ENCODE measurements at regions not wholly inside any gene's neighbourhood (a gene's known extent, or its start where the extent isn't known, plus 50 kb on each side); places are given as distances from the start of the nearest gene placed in this dataset.

GRCh38 chr2:8309131-8309530, 372.7 kb upstream of the ID2 start:
- Mint-ChIP-seq H3K27me3 (ENCODE audit: insufficient read depth) (no peaks in the 10 kb centered on the region), H3K4me3 (no peak overlapping the region), H3K9me3 (no peaks in the 10 kb centered on the region), H3K27ac (no peak overlapping the region), H3K4me1 (peaks cover 26% of the 10 kb centered on the region), H3K36me3 (ENCODE audit: low read depth) (no peaks in the 10 kb centered on the region)
- peaks cover 6% of the 10 kb centered on the region for H3K4me1 ChIP-seq (ENCODE audit: control insufficient read depth, insufficient read depth, low read length)
- H3K27me3 ChIP-seq (ENCODE audit: control insufficient read depth, insufficient read depth, low read length, poor library complexity, severe bottlenecking) = no peaks in the 10 kb centered on the region
- DNase-seq = peak; percentile 45
- no peak overlapping the region for H3K9ac ChIP-seq (ENCODE audit: extremely low read depth, low read length, poor library complexity, severe bottlenecking)
- TF ChIP-seq CTCF (conservative IDR thresholded peaks at IDR 0.05) = no peak
- H3K4me3 ChIP-seq (ENCODE audit: low read length) = no peak overlapping the region
- no peaks in the 10 kb centered on the region for H3K9me3 ChIP-seq (ENCODE audit: control insufficient read depth, low read length)
- H3K27ac ChIP-seq (ENCODE audit: low read depth, low read length) = no peak overlapping the region
- no peaks in the 10 kb centered on the region for H3K36me3 ChIP-seq (ENCODE audit: control insufficient read depth, insufficient read depth, low read length)
- 83 to 88% methylated on average over 5 to 7 of the region's 7 CpGs for WGBS, 2 experiments (ENCODE audit: insufficient coverage in 1 of 2, insufficient read length in 1 of 2)

GRCh38 chr2:8310557-8311455, 371.1 kb upstream of the ID2 start:
- Histone ChIP-seq H3K9me3 (ENCODE audit: control insufficient read depth, low read length) (no peaks in the 10 kb centered on the region), H3K4me3 (ENCODE audit: low read length) (no peak overlapping the region), H3K9ac (ENCODE audit: extremely low read depth, low read length, poor library complexity, severe bottlenecking) (no peak overlapping the region), H3K27me3 (ENCODE audit: control insufficient read depth, insufficient read depth, low read length, poor library complexity, severe bottlenecking) (no peaks in the 10 kb centered on the region), H3K4me1 (ENCODE audit: control insufficient read depth, insufficient read depth, low read length) (peaks cover 10% of the 10 kb centered on the region), H3K27ac (ENCODE audit: low read depth, low read length) (no peak overlapping the region), H3K36me3 (ENCODE audit: control insufficient read depth, insufficient read depth, low read length) (no peaks in the 10 kb centered on the region)
- Mint-ChIP-seq H3K9me3 (no peaks in the 10 kb centered on the region), H3K27ac (no peak overlapping the region), H3K4me3 (no peak overlapping the region), H3K4me1 (peaks cover 35% of the 10 kb centered on the region), H3K27me3 (ENCODE audit: insufficient read depth) (no peaks in the 10 kb centered on the region), H3K36me3 (ENCODE audit: low read depth) (no peaks in the 10 kb centered on the region)
- 84 to 91% methylated on average over 7 to 12 of the region's 12 CpGs for WGBS, 2 experiments (ENCODE audit: insufficient coverage in 1 of 2, insufficient read length in 1 of 2)
- TF ChIP-seq CTCF (conservative IDR thresholded peaks at IDR 0.05) = no peak
- DNase-seq = peak; percentile 22

GRCh38 chr2:8312221-8312620, 369.6 kb upstream of the ID2 start:
- no peaks in the 10 kb centered on the region for H3K27me3 ChIP-seq (ENCODE audit: control insufficient read depth, insufficient read depth, low read length, poor library complexity, severe bottlenecking)
- Mint-ChIP-seq H3K4me1 (peaks cover 35% of the 10 kb centered on the region), H3K36me3 (ENCODE audit: low read depth) (no peaks in the 10 kb centered on the region), H3K9me3 (no peaks in the 10 kb centered on the region), H3K27ac (no peak overlapping the region), H3K27me3 (ENCODE audit: insufficient read depth) (no peaks in the 10 kb centered on the region), H3K4me3 (no peak overlapping the region)
- peaks cover 10% of the 10 kb centered on the region for H3K4me1 ChIP-seq (ENCODE audit: control insufficient read depth, insufficient read depth, low read length)
- DNase-seq = no peak
- H3K4me3 ChIP-seq (ENCODE audit: low read length) = no peak overlapping the region
- no peaks in the 10 kb centered on the region for H3K36me3 ChIP-seq (ENCODE audit: control insufficient read depth, insufficient read depth, low read length)
- 92% methylated on average over 3 of the region's 3 CpGs; no CpG with 5 or more reads in 1 of the 2 experiments for WGBS, 2 experiments (ENCODE audit: insufficient coverage in 1 of 2, insufficient read length in 1 of 2)
- H3K27ac ChIP-seq (ENCODE audit: low read depth, low read length) = no peak overlapping the region
- no peaks in the 10 kb centered on the region for H3K9me3 ChIP-seq (ENCODE audit: control insufficient read depth, low read length)
- no peak overlapping the region for H3K9ac ChIP-seq (ENCODE audit: extremely low read depth, low read length, poor library complexity, severe bottlenecking)
- no peak for TF ChIP-seq CTCF (conservative IDR thresholded peaks at IDR 0.05)

All from endodermal cell (in vitro differentiated cells).